ENCODE measurements at regions not wholly inside any gene's neighbourhood (a gene's known extent, or its start where the extent isn't known, plus 50 kb on each side); places are given as distances from the start of the nearest gene placed in this dataset.

- TF ChIP-seq BHLHE40 (IDR thresholded peaks at IDR 0.05; ENCODE audit: borderline replicate concordance) = no peak
- no peak for TF ChIP-seq HDGF (IDR thresholded peaks at IDR 0.05; ENCODE audit: borderline replicate concordance)
- TF ChIP-seq LEF1 (IDR thresholded peaks at IDR 0.05; ENCODE audit: borderline replicate concordance) = no peak
- TF ChIP-seq L3MBTL2 (conservative IDR thresholded peaks at IDR 0.05) = no peak
- TF ChIP-seq SP1 (IDR thresholded peaks at IDR 0.05) = no peak
- no peak for TF ChIP-seq ZNF384 (IDR thresholded peaks at IDR 0.05)
- TF ChIP-seq SUZ12 (IDR thresholded peaks at IDR 0.05) = no peak
- no peak for TF ChIP-seq CTBP1 (IDR thresholded peaks at IDR 0.05; ENCODE audit: borderline replicate concordance)
- no peak for TF ChIP-seq ELF4 (IDR thresholded peaks at IDR 0.05)
- no peak for TF ChIP-seq FOXK2 (IDR thresholded peaks at IDR 0.05)
- TF ChIP-seq ARNT (IDR thresholded peaks at IDR 0.05) = no peak
- DNase-seq (ENCODE audit: extremely low spot score) = no peak
- ChIA-PET POLR2A (no interaction called here), CTCF (no interaction called here)
Measured at GRCh38 chr1:4980211-4980610, 325.8 kb downstream of the AJAP1 start.

GRCh38 chr1:4978660-4979390 is 324.4 kb downstream of the AJAP1 start:
- DNase-seq (ENCODE audit: extremely low spot score) = no peak
- CTCF ChIA-PET = no interaction called here
- POLR2A ChIA-PET = no interaction called here

GRCh38 chr1:4977701-4978100 is 323.3 kb downstream of the AJAP1 start:
- TF ChIP-seq LEF1 (IDR thresholded peaks at IDR 0.05; ENCODE audit: borderline replicate concordance) (no peak), FOXK2 (IDR thresholded peaks at IDR 0.05) (no peak), PKNOX1 (IDR thresholded peaks at IDR 0.05) (no peak), ELF4 (IDR thresholded peaks at IDR 0.05) (no peak), FOXM1 (IDR thresholded peaks at IDR 0.05; ENCODE audit: borderline replicate concordance) (no peak), BHLHE40 (IDR thresholded peaks at IDR 0.05; ENCODE audit: borderline replicate concordance) (no peak), TARDBP (IDR thresholded peaks at IDR 0.05) (no peak), HDGF (IDR thresholded peaks at IDR 0.05; ENCODE audit: borderline replicate concordance) (no peak), ZNF384 (IDR thresholded peaks at IDR 0.05) (no peak), CTBP1 (IDR thresholded peaks at IDR 0.05; ENCODE audit: borderline replicate concordance) (no peak), L3MBTL2 (conservative IDR thresholded peaks at IDR 0.05) (no peak), NFRKB (IDR thresholded peaks at IDR 0.05) (no peak), ARNT (IDR thresholded peaks at IDR 0.05) (no peak), SUZ12 (IDR thresholded peaks at IDR 0.05) (no peak)
- ChIA-PET CTCF (no interaction called here), POLR2A (no interaction called here)
- no peak for DNase-seq (ENCODE audit: extremely low spot score)

More at GRCh38 chr1:4978660-4979390, 324.4 kb downstream of the AJAP1 start:
- TF ChIP-seq FOXK2 (IDR thresholded peaks at IDR 0.05) = no peak
- no peak for TF ChIP-seq BHLHE40 (IDR thresholded peaks at IDR 0.05; ENCODE audit: borderline replicate concordance)
- TF ChIP-seq FOXM1 (IDR thresholded peaks at IDR 0.05; ENCODE audit: borderline replicate concordance) = no peak
- no peak for TF ChIP-seq L3MBTL2 (conservative IDR thresholded peaks at IDR 0.05)
- no peak for TF ChIP-seq PKNOX1 (IDR thresholded peaks at IDR 0.05)
- no peak for TF ChIP-seq FOXA1 (IDR thresholded peaks at IDR 0.05)
- no peak for TF ChIP-seq TARDBP (IDR thresholded peaks at IDR 0.05)
- TF ChIP-seq SUZ12 (IDR thresholded peaks at IDR 0.05) = no peak
- no peak for TF ChIP-seq HDGF (IDR thresholded peaks at IDR 0.05; ENCODE audit: borderline replicate concordance)
- no peak for TF ChIP-seq ARNT (IDR thresholded peaks at IDR 0.05)
- no peak for TF ChIP-seq CTBP1 (IDR thresholded peaks at IDR 0.05; ENCODE audit: borderline replicate concordance)
- no peak for TF ChIP-seq LEF1 (IDR thresholded peaks at IDR 0.05; ENCODE audit: borderline replicate concordance)
- no peak for TF ChIP-seq NFRKB (IDR thresholded peaks at IDR 0.05)
- no peak for TF ChIP-seq ELF4 (IDR thresholded peaks at IDR 0.05)

GRCh38 chr1:4976859-4977440 is 322.5 kb downstream of the AJAP1 start:
- DNase-seq (ENCODE audit: extremely low spot score) = no peak
- ChIA-PET CTCF (no interaction called here), POLR2A (no interaction called here)
- TF ChIP-seq FOXM1 (IDR thresholded peaks at IDR 0.05; ENCODE audit: borderline replicate concordance) (no peak), ZNF384 (IDR thresholded peaks at IDR 0.05) (no peak), HDGF (IDR thresholded peaks at IDR 0.05; ENCODE audit: borderline replicate concordance) (no peak)

GRCh38 chr1:4975856-4976255 is 321.4 kb downstream of the AJAP1 start:
- ChIA-PET POLR2A (no interaction called here), CTCF (no interaction called here)
- TF ChIP-seq HDGF (IDR thresholded peaks at IDR 0.05; ENCODE audit: borderline replicate concordance) (no peak), CTBP1 (IDR thresholded peaks at IDR 0.05; ENCODE audit: borderline replicate concordance) (no peak), PKNOX1 (IDR thresholded peaks at IDR 0.05) (no peak), SUZ12 (IDR thresholded peaks at IDR 0.05) (no peak), L3MBTL2 (conservative IDR thresholded peaks at IDR 0.05) (no peak), ARNT (IDR thresholded peaks at IDR 0.05) (no peak), NFRKB (IDR thresholded peaks at IDR 0.05) (no peak), ZNF384 (IDR thresholded peaks at IDR 0.05) (no peak), FOXM1 (IDR thresholded peaks at IDR 0.05; ENCODE audit: borderline replicate concordance) (no peak)
- no peak for DNase-seq (ENCODE audit: extremely low spot score)

GRCh38 chr1:4974981-4975685 is 320.7 kb downstream of the AJAP1 start:
- POLR2A ChIA-PET = no interaction called here
- CTCF ChIA-PET = no interaction called here
- TF ChIP-seq LEF1 (IDR thresholded peaks at IDR 0.05; ENCODE audit: borderline replicate concordance) (no peak), BHLHE40 (IDR thresholded peaks at IDR 0.05; ENCODE audit: borderline replicate concordance) (no peak), SP1 (IDR thresholded peaks at IDR 0.05) (no peak), ZNF384 (IDR thresholded peaks at IDR 0.05) (no peak), PKNOX1 (IDR thresholded peaks at IDR 0.05) (no peak), SUZ12 (IDR thresholded peaks at IDR 0.05) (no peak), FOXK2 (IDR thresholded peaks at IDR 0.05) (no peak), CTBP1 (IDR thresholded peaks at IDR 0.05; ENCODE audit: borderline replicate concordance) (no peak), TARDBP (IDR thresholded peaks at IDR 0.05) (no peak), NFRKB (IDR thresholded peaks at IDR 0.05) (no peak), ARNT (IDR thresholded peaks at IDR 0.05) (no peak), L3MBTL2 (conservative IDR thresholded peaks at IDR 0.05) (no peak)
- DNase-seq (ENCODE audit: extremely low spot score) = no peak

Data from HEK293T (cell line).